ENCODE measurements at regions not wholly inside any gene's neighbourhood (a gene's known extent, or its start where the extent isn't known, plus 50 kb on each side); places are given as distances from the start of the nearest gene placed in this dataset.

GRCh38 chr4:148954011-148954749 is 512.0 kb upstream of the NR3C2 start:
- TF ChIP-seq CTCF (IDR thresholded peaks at IDR 0.05 in 2 of 3, conservative IDR thresholded peaks at IDR 0.05 in 1 of 3; ENCODE audit: control insufficient read depth in 2 of 3, extremely low read depth in 1 of 3, insufficient read depth in 1 of 3, low read depth in 3 of 3, low read length in 3 of 3) (no peak), HDAC2 (IDR thresholded peaks at IDR 0.05) (no peak), RAD21 (IDR thresholded peaks at IDR 0.05; ENCODE audit: insufficient read depth, low read depth, low read length) (no peak), ZNF274 (IDR thresholded peaks at IDR 0.05; ENCODE audit: insufficient read depth, insufficient read length) (no peak), EZH2 (IDR thresholded peaks at IDR 0.05; ENCODE audit: borderline replicate concordance, control insufficient read depth, low read depth, low read length) (no peak), YY1 (IDR thresholded peaks at IDR 0.05; ENCODE audit: low read depth, low read length) (no peak)

Data from GM12878 (cell line).